A673 (cell line): ENCODE measurements at regions not wholly inside any gene's neighbourhood (a gene's known extent, or its start where the extent isn't known, plus 50 kb on each side); places are given as distances from the start of the nearest gene placed in this dataset.

Experiments used
- EZH2 ChIP-seq: fragments of 200-600 bp; sonication (generic); IDR thresholded peaks from 2 replicates; pipeline ENCODE4 v1.6.1; 2017; ENCODE audit warnings: borderline replicate concordance, low read depth, mild to moderate bottlenecking, mixed read lengths, antibody characterized with exemption, low read length; ENCODE audit not compliant: poor library complexity, severe bottlenecking
- TF ChIP-seq, protein P1 (sequence below): fragments of 300-800, 200-600 bp; sonication (generic); conservative IDR thresholded peaks from 2 replicates; pipeline ENCODE4 v1.5.1; 2017; ENCODE audit warnings: low read depth, mild to moderate bottlenecking, antibody characterized with exemption, low read length, moderate library complexity, mixed read lengths

DNA sequence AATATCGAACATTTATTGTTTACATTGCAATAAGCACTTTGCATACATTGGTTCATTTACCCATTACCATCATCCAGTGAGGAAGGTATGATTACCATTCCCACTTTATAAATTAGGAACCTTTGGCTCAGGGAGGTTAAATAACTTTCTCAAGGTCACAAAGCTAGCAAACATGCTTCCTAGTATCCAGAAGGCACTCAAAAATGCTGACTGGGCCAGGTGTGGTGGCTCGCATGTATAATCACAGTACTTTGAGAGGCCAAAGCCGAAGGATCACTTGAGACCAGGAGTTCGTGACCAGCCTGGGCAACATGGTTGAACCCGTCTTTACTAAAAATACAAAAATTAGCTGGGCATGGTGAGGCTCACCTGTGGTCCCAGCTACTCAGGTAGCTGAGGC, 259.6 kb downstream of the TMEM114 start:
- TF ChIP-seq, protein P1, sequence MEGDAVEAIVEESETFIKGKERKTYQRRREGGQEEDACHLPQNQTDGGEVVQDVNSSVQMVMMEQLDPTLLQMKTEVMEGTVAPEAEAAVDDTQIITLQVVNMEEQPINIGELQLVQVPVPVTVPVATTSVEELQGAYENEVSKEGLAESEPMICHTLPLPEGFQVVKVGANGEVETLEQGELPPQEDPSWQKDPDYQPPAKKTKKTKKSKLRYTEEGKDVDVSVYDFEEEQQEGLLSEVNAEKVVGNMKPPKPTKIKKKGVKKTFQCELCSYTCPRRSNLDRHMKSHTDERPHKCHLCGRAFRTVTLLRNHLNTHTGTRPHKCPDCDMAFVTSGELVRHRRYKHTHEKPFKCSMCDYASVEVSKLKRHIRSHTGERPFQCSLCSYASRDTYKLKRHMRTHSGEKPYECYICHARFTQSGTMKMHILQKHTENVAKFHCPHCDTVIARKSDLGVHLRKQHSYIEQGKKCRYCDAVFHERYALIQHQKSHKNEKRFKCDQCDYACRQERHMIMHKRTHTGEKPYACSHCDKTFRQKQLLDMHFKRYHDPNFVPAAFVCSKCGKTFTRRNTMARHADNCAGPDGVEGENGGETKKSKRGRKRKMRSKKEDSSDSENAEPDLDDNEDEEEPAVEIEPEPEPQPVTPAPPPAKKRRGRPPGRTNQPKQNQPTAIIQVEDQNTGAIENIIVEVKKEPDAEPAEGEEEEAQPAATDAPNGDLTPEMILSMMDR, result no peak
- TF ChIP-seq EZH2, result no peak
